ENCODE measurements at regions not wholly inside any gene's neighbourhood (a gene's known extent, or its start where the extent isn't known, plus 50 kb on each side); places are given as distances from the start of the nearest gene placed in this dataset.

DNA sequence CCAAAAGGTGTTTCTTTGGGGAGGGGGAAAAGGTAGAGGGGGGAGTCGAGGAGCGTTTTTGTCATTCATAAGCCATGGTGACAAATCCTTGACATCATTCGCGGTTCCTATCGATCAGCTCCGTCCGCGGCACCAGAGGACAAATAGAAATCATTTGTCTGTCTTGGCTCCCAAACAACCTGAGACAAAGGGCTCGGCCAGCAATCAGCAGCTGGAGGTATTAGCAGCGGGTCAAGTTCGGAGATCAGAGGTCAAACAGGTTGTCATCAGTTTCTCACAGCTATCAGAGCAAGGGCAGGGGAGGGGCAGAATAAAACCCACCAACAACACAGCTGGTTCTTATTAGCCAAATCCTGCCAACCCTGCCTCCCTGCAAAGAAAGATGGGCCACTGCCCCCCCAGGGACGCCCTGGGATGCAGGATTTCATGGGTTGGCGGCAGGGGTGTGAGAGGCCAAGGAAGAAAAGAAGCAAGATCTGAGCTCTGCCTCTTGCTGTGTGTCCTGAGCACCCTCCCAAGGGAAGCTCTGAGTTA is 145.3 kb upstream of the LHX1 start:
- no peak for TF ChIP-seq POLR2AphosphoS5 (IDR thresholded peaks at IDR 0.05; ENCODE audit: low read depth, low read length)
- TF ChIP-seq, protein P1, sequence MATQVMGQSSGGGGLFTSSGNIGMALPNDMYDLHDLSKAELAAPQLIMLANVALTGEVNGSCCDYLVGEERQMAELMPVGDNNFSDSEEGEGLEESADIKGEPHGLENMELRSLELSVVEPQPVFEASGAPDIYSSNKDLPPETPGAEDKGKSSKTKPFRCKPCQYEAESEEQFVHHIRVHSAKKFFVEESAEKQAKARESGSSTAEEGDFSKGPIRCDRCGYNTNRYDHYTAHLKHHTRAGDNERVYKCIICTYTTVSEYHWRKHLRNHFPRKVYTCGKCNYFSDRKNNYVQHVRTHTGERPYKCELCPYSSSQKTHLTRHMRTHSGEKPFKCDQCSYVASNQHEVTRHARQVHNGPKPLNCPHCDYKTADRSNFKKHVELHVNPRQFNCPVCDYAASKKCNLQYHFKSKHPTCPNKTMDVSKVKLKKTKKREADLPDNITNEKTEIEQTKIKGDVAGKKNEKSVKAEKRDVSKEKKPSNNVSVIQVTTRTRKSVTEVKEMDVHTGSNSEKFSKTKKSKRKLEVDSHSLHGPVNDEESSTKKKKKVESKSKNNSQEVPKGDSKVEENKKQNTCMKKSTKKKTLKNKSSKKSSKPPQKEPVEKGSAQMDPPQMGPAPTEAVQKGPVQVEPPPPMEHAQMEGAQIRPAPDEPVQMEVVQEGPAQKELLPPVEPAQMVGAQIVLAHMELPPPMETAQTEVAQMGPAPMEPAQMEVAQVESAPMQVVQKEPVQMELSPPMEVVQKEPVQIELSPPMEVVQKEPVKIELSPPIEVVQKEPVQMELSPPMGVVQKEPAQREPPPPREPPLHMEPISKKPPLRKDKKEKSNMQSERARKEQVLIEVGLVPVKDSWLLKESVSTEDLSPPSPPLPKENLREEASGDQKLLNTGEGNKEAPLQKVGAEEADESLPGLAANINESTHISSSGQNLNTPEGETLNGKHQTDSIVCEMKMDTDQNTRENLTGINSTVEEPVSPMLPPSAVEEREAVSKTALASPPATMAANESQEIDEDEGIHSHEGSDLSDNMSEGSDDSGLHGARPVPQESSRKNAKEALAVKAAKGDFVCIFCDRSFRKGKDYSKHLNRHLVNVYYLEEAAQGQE (IDR thresholded peaks at IDR 0.05; ENCODE audit: insufficient read depth in 1 of 2, low read depth in 2 of 2, low read length in 2 of 2): no peak
- no peak for TF ChIP-seq SIN3A (IDR thresholded peaks at IDR 0.05; ENCODE audit: borderline replicate concordance, insufficient read depth, low read length)
- TF ChIP-seq TAF1 (IDR thresholded peaks at IDR 0.05; ENCODE audit: borderline replicate concordance, insufficient read depth, low read length): no peak
- no peak for TF ChIP-seq FOXP2 (optimal IDR thresholded peaks at IDR 0.05; ENCODE audit: borderline replicate concordance, extremely low read depth, extremely low read length, insufficient read depth)

DNA sequence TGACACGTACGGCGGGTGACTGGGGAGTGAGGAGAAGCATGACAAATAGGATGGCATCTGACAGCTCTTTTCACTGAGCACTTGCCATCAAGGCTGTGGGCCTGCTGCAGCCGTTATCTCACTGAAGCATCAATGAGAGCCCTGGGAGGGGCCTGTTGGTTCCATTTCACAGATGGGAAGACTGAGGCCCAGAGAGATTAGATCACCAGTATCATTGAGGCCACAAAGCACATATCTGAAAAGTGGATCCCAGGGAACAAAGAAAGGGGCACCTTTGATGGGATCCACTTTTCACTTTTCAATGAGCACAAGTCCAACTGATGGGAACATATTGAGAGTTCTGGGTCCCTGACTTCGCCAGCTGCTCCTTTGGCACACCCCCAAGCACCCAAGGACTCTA is 144.4 kb upstream of the LHX1 start:
- TF ChIP-seq FOXP2 (optimal IDR thresholded peaks at IDR 0.05; ENCODE audit: borderline replicate concordance, extremely low read depth, extremely low read length, insufficient read depth): no peak
- TF ChIP-seq TAF1 (IDR thresholded peaks at IDR 0.05; ENCODE audit: borderline replicate concordance, insufficient read depth, low read length): no peak
- TF ChIP-seq SIN3A (IDR thresholded peaks at IDR 0.05; ENCODE audit: borderline replicate concordance, insufficient read depth, low read length): no peak
- TF ChIP-seq, protein P1 (IDR thresholded peaks at IDR 0.05; ENCODE audit: insufficient read depth in 1 of 2, low read depth in 2 of 2, low read length in 2 of 2): no peak
- no peak for TF ChIP-seq POLR2AphosphoS5 (IDR thresholded peaks at IDR 0.05; ENCODE audit: low read depth, low read length)

DNA sequence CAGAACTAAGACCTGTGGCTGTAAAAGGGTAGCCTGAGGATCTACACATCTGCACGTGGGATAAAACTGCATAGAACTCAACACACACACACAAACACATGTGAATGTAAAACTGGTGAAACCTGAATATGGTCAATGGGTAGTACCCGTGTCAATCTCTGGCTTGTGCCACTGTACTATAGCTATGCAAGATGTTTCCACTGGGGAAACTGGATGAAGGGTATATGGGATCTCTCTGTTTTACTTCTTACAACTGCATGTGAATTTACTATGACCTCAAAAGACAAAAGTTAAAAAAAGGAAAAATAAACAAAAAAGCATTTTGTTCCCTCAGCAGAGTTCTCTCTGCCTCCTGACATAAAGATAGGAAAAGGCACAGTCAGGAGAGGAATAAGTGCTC is 143.3 kb upstream of the LHX1 start:
- TF ChIP-seq FOXP2 (optimal IDR thresholded peaks at IDR 0.05; ENCODE audit: borderline replicate concordance, extremely low read depth, extremely low read length, insufficient read depth) (no peak), TAF1 (IDR thresholded peaks at IDR 0.05; ENCODE audit: borderline replicate concordance, insufficient read depth, low read length) (no peak), POLR2AphosphoS5 (IDR thresholded peaks at IDR 0.05; ENCODE audit: low read depth, low read length) (no peak)

DNA sequence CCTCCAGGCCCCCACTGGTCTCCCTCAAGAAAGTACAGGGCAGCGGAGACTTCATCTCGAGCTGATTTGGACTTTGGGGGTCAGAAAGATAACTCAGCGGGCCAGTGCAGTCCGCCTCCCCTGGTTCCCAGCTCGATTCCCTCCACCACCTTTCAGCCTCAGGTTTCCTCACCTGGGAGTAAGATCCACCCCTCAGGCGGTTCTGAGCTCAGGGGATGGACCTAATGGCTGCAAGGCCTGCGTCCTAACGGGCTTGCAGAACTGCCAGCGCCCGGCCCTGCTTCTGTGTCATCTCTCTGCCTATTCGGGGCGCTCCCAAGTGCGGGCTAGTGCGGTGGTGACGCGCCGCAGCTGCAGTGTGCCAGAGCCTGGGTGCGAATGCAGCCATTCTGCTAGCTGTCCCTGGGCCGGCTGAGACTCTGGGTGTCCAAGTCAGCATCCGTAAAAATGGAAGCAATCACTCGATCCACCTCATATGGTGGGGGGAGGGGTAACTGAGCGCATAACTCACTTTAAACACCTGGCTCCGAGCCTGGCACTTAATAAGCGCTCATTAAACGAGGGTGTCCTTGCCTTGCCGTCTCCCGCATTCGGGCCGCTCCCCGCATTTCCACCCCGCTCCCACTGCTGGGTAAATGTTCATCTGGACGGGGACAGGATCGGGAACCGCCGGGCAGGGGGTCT is 129.6 kb upstream of the LHX1 start:
- TF ChIP-seq SIN3A (IDR thresholded peaks at IDR 0.05; ENCODE audit: borderline replicate concordance, insufficient read depth, low read length): no peak
- TF ChIP-seq POLR2AphosphoS5 (IDR thresholded peaks at IDR 0.05; ENCODE audit: low read depth, low read length): no peak

DNA sequence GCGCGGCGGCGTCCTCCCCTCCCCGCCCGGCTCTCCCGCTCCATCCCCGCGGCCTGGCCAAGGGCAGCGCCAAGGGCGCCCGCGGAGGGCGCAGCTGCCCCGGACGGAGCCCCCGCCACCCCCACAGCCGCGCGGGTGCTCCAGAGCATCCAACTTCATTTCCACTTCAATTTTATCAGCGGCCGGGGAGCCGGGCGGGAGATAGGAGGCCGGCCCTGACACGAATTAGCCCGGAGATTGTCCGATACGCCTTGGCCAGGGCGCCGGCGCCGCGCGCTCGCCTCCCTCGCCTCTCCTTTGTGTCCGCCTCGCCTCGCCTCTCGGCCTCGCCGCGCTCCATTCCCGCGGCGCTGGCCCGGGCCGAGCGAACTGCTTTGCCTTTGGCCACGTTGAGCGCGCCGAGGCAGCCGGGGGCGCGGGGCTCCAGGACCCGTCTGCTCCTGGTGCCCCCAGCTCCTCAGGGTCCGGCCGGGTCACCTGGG is 129.1 kb upstream of the LHX1 start:
- TF ChIP-seq POLR2AphosphoS5 (IDR thresholded peaks at IDR 0.05; ENCODE audit: low read depth, low read length) (no peak), SIN3A (IDR thresholded peaks at IDR 0.05; ENCODE audit: borderline replicate concordance, insufficient read depth, low read length) (no peak), TAF1 (IDR thresholded peaks at IDR 0.05; ENCODE audit: borderline replicate concordance, insufficient read depth, low read length) (no peak)
- TF ChIP-seq, protein P1 (IDR thresholded peaks at IDR 0.05; ENCODE audit: insufficient read depth in 1 of 2, low read depth in 2 of 2, low read length in 2 of 2): no peak

DNA sequence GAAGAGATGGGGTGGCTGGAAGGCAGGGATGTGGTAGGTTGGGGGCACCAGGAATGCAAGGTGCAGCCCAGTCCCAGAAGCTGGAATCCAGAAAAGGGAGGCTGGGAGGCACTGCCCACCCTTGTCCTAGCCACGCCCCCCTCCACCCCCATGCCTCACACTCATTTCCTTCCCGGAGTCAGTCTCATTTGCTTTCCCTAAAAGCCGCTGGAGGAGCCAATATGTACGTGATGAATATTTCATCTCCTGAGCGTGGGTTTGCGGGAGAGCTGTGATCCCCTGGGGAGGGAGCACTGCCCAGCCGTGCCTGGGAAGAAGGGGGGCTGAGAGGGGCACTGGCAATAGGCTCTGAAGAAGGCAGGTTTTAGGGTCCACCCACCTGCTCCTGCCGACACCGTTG is 124.5 kb upstream of the LHX1 start:
- TF ChIP-seq POLR2AphosphoS5 (IDR thresholded peaks at IDR 0.05; ENCODE audit: low read depth, low read length) (no peak), TAF1 (IDR thresholded peaks at IDR 0.05; ENCODE audit: borderline replicate concordance, insufficient read depth, low read length) (no peak), SIN3A (IDR thresholded peaks at IDR 0.05; ENCODE audit: borderline replicate concordance, insufficient read depth, low read length) (no peak), FOXP2 (optimal IDR thresholded peaks at IDR 0.05; ENCODE audit: borderline replicate concordance, extremely low read depth, extremely low read length, insufficient read depth) (no peak)
- TF ChIP-seq, protein P1 (IDR thresholded peaks at IDR 0.05; ENCODE audit: insufficient read depth in 1 of 2, low read depth in 2 of 2, low read length in 2 of 2): no peak
